ENCODE measurements at regions not wholly inside any gene's neighbourhood (a gene's known extent, or its start where the extent isn't known, plus 50 kb on each side); places are given as distances from the start of the nearest gene placed in this dataset.
"Not testable (repeated sequence)": the region's sequence is repeated elsewhere in the genome, so short reads cannot be mapped to it uniquely, and the experiment has no call there.

DNA sequence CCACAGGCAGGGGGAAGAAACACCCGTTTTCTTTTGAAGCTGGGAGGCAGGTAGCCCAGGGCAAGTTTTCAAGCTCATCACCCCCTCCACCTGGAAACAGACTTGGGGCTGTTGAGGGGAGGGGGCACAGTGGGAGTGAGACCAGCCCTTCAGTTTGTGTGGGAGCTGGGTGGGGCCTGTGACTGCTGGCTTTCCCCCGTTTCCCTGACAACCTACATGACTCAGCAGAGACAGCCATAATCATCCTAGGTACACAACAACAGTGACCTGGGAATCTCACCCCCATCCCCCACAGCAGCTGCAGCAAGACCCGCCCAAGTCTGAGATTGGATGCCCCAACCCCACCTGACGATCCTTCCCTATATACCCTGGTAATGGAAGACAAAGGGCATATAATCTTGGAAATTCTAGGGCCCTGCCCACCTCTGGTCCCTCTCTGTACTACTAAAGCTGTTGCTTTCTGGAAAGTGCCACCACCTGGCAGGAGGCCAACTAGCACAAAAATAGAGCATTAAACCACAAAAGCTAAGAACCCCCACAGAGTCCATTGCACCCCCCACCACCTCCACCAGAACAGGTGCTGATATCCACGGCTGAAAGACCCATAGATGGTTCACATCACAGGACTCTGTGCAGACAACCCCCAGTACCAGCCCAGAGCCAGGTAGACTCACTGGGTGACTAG, 422.2 kb upstream of the SGO1 start:
- no peak for DNase-seq

DNA sequence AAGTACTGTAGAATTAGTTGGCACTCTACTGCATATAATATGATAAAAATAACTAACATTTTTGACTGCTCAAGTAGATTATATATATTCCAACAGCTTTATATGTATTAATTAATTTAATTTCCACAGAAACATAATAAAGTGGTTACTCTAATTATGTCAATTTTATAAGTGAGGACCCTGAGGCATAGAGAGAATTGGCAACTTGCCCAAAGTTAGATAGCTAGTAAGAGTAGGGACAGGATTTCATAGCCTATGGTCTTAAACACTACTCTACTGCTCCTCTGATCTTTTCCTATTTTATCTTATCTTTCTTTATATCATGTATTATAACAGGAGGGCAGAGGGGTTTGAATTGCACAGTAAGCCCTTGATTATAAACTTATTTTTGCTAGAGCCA, 418.7 kb upstream of the SGO1 start:
- DNase-seq, result no peak

DNA sequence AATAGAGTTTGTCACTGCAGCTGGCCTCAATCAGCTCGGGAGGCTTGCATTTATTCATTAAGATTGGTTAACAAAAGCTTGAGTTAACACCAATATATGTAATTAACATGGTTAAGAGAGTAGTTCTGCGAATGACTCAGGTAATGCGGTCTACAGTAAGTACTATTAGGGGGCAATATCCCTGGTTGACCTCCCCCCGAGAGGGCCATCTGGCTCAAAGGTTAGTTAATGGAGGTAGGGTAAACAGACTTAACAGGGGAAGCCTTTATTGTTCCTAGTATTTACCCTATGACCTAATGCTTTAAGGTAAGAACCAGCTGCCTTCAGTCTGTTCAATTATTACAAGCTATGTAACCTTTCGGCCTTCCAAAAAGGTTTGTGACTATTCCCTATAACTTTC, 403.3 kb upstream of the SGO1 start:
- DNase-seq, result no peak

DNA sequence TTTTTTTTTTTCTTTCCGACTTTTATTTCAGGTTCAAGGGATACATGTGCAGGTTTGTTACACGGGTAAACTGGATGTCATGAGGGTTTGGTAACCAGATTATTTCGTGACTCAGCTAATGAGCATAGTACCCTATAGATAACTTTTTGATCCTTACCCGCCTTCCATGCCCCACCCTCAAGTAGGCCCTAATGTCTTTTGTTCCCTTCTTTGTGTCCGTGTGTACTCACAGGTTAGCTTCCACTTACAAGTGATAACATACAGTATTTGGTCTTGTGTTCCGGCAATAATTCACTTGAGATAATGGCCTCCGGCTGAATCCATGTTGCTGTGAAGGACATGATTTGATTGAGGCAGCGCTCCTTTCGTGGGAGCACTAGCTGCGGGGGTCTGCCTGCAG, 402.8 kb upstream of the SGO1 start:
- no peak for DNase-seq

DNA sequence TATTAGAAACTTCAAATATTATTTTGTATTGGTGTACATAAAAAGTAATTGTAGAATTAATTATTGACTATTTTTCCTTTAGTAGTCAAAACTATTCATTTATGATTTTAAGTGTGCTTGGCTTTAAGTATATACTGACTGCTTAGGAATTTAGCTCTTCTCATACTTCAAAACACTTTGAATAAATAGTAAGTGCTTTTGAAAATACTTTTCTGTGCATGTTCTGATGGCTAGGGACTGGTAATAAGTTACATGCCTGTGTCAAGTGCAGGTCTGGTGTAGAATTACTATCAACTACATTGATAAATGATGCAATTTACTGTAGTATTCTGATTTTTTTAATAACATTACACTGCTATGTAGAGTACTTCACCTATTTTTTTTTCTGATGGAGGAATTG, 397.6 kb upstream of the SGO1 start:
- DNase-seq, result no peak

DNA sequence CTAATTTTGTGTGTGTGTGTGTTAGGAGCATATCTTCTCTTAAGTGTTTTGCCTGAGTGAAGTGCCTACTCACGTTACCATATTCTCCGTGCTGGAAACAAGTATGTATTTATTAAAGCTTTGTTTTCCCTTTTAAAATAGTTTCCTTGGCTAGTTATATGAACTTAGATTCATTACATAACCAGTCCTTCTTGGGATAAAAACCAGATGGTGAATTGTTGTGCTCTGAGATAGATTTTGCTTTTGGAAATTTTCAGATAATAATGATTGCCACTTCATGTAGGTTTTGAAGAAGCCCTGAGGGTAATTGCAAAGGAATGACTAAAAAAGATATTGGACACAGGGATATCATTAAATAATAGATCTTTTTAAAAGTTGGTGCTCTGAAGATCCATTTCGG, 390.2 kb upstream of the SGO1 start:
- DNase-seq, result no peak

DNA sequence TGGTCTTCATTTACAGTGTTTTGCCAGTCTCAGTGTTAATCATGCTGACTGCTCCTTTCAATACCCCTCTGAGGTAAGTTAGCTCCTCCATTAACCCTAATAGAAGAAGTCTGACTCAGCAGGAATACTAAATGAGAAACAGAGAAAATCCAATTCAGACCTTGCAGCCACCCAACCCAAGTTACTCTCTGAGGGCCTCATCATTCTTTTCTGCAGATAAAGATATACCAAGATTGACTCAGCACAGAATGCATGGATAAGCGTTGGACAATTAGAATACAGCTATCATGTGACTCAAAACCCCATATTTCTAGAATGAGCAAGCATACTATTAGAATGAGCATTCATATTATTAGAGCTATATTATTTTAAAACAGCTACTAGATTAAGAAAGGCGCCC, 389.1 kb upstream of the SGO1 start:
- DNase-seq, result no peak

DNA sequence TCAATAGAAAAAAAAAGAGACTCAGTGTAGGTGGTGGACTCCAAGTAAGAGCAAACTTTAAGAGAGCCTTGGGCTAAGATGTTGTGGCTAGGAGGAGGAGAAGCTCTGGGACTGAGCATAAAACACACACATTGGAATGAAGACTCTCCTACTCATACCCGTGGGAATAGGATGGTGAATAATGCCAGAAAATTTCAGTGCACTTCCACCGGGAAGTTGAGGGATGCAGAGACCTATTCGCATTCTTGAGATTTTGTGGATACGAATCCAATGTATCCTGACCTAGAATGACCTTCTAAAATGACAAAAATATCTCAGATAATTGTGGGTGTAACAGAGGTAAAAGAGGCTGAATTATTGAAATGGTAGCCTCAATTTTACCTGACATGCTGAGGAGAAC, 388.7 kb upstream of the SGO1 start:
- DNase-seq, result no peak

DNA sequence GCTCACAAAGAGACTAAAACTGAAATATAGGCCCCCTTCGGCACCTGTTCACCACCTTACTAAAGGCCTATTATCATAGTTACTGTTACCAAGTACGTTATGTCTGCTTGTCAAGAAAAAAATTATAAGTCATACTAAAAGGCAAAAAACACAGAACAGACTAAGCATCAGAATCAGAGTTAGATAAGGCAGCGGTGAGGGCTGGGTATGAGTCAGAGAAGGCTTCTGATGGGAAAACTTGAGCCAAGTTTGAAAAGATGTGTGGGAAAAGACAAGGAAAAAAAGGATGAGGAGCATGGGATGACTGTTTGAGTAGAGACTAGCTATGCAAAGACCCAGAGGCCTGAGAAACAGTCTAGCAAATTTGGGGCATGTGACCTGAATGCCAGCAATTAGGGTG, 387.2 kb upstream of the SGO1 start:
- DNase-seq, result no peak

DNA sequence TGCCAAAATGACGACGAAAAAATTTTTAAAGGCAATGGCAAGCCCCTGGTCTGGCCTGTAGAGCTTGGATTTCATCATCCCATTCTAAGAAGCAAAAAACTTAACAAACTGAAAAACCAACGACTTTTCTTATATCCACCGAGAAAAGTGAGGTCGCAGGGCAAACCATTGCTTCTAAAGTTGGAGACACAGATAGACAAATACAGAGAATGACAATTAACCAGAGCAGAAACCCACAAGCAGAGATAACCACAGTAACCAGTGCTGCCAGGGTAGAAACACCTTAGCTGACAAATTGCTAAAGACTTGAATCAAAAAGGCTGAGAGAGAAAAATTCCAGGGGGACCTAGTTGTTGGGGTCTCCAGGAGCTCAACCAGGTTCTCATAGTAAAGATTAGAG, 386.5 kb upstream of the SGO1 start:
- DNase-seq, result no peak

DNA sequence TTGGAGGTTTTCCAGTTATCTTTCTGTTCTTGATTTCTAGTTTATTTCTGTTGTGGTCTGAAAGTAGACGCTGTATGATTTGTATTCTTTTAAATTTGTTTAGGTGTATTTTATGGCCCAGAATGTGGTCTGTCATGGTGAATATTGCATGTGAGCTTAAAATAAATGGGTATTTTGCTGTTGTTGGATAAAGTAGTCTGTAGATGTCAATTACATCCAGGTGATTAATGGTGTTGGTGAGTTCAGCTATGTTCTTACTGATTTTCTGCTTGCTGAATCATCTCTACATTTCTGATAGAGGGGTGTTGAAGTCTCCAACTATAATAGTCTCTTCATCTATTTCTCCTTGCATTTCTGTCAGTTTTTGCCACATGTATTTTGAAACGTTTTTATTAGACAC, 383.3 kb upstream of the SGO1 start:
- no peak for DNase-seq

DNA sequence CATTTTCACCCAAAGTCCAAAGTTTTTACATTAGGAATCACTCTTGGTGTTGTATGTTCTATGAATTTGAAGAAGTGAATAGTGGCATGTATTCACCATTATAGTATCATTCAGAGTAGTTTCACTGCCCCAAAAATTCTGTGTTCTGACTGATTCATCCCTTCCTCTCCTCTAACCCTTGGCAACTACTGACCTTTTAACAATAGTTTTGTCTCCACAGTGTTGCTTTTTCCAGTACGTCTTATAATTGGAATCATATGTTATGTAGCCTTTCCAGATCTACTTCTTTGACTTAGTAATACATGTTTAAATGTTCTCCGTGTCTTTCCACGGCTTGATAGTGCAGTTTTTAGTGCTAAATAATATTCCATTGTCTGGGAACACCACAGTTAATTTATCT, 379.0 kb upstream of the SGO1 start:
- no peak for DNase-seq

DNA sequence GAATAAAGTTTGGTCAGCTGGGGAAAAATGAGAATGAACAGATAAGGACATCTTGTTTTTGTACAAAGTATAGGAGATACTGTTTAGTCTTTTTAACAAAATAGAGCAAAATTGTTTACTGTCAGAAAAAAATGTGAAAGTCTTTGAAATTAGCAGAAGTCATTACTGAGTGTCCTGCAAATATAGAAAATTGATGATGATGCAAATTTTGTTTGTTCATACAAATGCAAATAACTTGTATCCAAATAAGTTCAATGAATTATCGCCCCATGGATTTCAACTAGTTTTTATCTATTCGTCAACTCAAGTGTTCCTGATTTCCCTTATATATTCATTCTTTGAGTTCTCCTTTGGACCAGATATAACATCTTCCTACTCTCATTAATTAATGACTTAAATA, 378.0 kb upstream of the SGO1 start:
- no peak for DNase-seq

DNA sequence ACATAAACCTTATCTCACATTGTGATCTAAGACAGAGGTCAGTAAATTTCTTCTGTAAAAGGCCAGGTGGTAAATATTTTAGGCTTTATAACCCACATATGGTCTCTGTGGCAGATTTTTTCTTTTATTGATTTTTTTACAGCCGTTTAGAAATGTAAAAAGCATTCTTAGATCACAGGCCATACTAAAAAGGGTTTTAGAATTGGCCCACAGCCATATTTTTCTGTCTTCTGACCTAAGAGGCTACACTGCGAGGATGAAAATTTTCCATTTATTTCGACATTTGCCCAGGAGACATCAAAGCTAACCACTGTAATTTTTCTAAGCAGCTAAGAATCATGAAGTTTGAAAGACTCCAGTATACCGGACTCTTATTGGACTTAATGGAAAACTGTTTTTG, 377.2 kb upstream of the SGO1 start:
- no peak for DNase-seq

DNA sequence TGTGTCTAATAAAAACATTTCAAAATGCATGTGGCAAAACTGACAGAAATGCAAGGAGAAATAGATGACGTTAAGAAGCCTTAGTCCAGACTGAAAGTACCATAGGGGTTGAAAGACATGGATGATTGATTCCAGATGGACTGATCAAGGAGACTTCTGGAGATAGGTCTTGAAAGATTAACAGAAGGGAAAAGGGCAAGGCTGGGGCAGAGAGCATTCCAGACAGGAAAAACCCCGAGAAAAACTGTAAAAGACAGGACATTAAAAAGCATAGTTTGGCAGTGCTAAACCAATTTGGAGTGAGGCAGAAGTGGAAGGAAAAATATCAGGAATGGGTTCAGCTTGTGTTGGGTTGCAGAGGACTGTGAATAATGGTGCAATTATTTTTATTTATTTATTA, 375.2 kb upstream of the SGO1 start:
- DNase-seq, result no peak

DNA sequence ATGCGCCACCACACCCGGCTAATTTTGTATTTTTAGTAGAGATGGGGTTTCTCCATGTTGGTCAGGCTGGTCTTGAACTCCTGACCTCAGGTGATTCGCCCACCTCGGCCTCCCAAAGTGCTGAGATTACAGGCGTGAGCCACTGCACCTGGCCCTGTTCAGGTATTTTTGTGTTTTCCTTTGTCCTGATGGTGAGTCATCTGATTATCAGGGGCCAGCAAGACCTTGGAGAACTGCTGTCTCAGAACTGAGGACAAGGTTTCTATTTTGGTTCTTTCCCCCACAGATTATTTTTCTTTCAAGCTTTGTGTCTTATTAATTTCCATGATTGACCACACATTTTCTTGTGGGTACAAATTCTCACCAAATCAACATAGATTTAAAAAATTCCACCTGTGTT, 374.4 kb upstream of the SGO1 start:
- DNase-seq, result not testable (repeated sequence)

DNA sequence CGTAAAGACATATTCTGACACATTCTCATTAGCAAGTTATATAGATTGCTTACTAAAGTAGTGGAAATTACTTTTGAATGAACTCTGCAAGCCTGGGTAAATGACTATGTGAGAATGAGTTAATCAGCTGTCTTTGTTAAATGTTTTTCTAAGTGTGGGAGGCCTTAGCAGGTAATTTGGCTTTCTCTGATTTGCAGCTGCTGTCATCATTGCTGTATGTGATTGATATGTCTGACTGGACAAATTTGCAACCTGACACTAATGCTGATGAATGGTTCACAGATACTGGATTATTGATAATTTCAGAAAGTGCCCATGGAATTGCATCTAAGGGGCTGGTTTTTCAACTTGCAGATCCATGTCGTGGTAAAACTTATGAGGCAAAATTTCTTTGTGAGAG, 372.2 kb upstream of the SGO1 start:
- DNase-seq, result no peak

DNA sequence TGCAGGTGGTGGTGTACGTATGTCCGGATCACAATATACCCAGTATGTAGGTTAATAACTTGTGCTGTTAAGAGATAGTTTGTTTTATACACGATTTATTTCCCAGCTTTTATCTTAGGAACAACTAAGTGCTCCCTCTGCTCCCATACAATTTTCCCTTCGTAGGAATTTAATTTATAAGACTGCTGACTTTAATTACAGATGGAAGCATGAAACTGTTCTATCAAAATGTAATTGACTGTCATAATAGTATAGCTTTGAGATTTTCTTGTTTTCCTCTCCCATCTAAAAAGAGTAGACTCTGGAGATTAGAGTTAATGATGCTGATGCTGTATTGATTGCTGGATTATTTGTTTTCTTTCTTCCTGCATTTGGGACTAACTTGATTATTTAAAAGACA, 370.7 kb upstream of the SGO1 start:
- DNase-seq, result no peak

DNA sequence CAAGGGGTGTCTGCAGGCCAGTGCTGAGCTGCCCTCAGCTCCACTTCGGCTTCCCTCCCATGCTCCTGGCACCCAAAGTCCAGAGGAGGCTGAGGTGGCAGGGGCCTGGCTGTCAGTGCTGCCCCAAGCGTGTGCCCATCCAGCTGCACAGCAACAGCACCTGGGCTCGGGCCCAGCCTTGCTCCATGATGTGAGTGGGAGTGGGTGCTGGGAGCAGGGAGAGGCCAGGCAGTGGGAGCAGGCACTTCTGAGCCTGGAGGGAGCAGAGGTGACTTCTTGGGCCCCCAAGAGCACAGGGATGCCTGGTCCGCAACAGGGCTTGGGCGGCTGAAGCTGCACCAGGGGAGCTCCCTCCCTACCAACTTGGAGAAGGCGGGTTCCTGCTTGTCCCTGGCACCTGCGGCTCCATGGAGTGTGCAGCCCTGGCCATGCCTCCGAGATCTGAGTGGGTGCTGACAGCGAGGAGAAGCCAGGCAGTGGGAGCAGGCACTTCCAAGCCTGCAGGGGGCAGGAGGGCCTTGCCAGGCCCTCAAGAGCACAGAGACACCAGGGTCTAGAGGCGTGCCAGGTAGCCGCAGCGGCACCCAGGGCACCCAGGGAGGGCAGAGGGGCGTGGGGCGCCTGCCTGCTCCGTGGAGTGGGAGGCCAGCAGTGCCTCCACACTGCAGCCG, 366.7 kb upstream of the SGO1 start:
- no peak for DNase-seq

DNA sequence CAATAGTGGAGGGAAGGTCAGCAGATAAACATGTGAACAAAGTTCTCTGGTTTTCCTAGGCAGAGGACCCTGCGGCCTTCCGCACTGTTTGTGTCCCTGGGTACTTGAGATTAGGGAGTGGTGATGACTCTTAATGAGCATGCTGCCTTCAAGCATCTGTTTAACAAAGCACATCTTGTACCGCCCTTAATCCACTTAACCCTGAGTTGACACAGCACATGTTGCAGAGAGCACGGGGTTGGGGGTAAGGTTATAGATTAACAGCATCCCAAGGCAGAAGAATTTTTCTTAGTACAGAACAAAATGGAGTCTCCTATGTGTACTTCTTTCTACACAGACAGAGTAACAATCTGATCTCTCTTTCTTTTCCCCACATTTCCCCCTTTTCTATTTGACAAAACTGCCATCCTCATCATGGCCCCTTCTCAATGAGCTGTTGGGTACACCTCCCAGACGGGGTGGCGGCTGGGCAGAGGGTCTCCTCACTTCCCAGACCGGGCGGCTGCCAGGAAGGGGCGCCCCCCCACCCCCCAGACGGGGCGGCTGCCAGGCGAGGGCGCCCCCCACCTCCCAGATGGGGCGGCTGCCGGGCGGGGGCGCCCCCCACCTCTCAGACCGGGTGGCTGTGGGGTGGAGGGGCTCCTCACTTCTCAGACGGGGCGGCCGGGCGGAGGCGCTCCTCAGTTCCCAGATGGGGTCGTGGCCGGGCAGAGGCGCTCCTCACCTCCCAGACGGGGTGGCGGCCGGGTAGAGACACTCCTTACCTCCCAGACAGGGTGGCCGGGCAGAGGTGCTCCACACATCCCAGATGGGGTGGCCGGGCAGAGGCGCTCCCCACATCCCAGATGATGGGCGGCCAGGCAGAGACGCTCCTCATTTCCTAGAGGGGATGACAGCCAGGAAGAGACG, 361.6 kb upstream of the SGO1 start:
- not testable (repeated sequence) for DNase-seq

DNA sequence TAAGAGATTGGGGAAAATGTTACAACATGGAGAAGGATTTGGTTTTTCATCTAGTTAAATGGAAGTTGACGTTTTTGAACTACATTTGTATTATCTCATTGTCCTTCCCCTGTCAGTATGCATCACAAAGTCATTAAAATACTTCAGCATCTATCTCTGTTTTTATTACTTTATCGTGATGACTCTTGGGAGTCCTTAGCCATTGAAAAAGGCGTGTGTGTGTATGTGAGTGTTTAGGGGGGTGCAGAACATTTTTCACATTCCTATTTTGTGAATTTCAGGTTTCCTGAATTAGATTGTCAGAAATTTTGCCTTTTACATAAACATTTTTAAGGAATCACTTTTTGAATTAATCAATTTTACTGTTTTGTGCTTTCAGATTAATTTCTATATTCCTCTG, 360.6 kb upstream of the SGO1 start:
- DNase-seq, result no peak

DNA sequence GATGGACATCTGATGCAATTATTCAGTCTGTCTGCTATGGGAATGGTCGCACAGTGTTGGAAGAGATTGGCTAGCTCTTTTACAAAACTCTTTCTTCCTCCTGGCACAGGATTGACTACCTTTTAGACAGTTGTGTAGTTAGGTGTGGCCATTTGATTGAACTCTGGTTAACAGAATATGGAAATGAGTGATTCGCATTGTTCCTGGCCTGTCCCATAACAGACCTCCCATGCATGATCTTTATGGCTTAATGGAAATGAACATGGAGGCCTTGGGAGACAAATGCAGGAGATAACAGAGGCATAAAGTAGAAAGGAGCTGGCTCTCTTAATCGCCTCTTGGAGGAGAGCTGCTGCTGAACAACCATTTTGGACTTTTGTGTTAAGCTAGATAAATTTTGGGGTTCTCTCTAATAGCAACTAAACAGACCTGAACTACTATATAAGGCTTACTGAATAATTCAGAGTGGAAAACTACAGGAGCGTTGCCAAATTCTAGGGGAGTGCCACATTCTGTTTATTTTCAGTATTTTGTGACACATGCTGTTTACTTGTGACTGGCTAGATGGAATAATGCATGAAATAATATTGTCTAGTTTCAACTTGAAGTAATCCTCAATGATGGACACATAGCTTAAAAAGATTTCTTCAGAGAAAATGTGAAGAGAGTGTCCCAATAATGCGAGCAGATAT, 357.7 kb upstream of the SGO1 start:
- no peak for DNase-seq

DNA sequence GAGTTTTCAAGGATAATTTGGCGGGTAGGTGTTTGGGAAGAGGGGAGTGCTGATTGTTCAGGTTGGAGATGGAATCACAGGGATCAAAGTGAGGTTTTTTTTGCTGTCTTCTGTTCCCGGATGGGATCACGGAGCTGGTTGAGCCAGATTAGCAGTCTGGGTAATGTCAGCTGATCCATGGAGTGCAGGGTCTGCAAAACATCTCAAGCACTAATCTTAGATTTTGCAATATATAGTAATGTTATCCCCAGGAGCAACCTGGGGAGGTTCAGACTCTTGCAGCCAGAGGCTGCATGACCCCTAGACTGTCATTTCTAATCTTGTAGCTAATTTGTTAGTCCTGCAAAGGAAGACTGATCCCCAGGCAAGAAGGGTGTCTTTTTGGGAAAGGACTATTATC, 354.1 kb upstream of the SGO1 start:
- no peak for DNase-seq

DNA sequence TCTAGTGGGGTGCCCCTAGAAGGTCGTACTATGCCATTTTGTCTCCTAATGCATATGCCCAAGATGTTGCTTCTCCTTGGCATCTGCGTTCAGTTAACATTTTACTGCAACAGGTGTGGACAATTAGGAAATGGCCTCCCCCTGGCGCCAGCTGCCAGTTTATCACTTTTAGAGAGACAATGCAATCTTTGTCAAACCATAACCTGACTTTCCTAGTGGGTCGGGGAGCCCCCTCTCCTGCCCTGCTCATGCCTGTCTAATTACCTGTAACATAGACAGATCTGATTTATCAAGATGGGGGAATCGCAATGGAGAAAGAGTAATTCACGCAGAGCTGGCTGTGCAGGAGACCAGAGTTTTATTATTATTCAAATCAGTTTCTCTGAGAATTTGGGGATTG, 353.7 kb upstream of the SGO1 start:
- DNase-seq, result no peak

Measured in activated CD4-positive, alpha-beta T cell treated with anti-CD3 and anti-CD28 coated beads, Interleukin-2, amount 50 U/mL, for 16 hours (primary cell).